Smooth muscle cell (in vitro differentiated cells): ENCODE measurements at regions not wholly inside any gene's neighbourhood (a gene's known extent, or its start where the extent isn't known, plus 50 kb on each side); places are given as distances from the start of the nearest gene placed in this dataset.

Experiments used
- DNase-seq: peaks from one replicate; lab custom pipeline; 2025; ENCODE audit not compliant: unreplicated experiment; lab: John Stamatoyannopoulos, UW
- H2AFZ ChIP-seq: fragments of 200-600 bp; sonication (generic); 2 replicates; pipeline ENCODE4 v1.6.0; 2016; ENCODE audit warnings: antibody characterized with exemption, low read depth, mild to moderate bottlenecking
- H3F3A ChIP-seq: fragments of 200-600 bp; sonication (generic); 2 replicates; pipeline ENCODE4 v1.6.0; 2017; ENCODE audit warnings: antibody characterized with exemption, low read depth
- H3K27ac ChIP-seq: fragments of 200-600 bp; sonication (generic); 2 replicates; pipeline ENCODE4 v1.5.1; 2016; ENCODE audit warnings: low read depth, mild to moderate bottlenecking
- H3K27me3 ChIP-seq: fragments of 200-600 bp; sonication (generic); 2 replicates; pipeline ENCODE4 v1.6.1; 2016; ENCODE audit warnings: low read depth, mild to moderate bottlenecking
- H3K36me3 ChIP-seq: fragments of 200-600 bp; sonication (generic); 2 replicates; pipeline ENCODE4 v1.5.1; 2016; ENCODE audit warnings: low read depth
- H3K4me1 ChIP-seq: fragments of 200-600 bp; sonication (generic); 2 replicates; pipeline ENCODE4 v1.5.1; 2016; ENCODE audit warnings: low read depth
- H3K4me2 ChIP-seq: fragments of 200-600 bp; sonication (generic); 2 replicates; pipeline ENCODE4 v1.6.0; 2016; ENCODE audit warnings: mild to moderate bottlenecking
- H3K4me3 ChIP-seq: fragments of 200-600 bp; sonication (generic); 2 replicates; pipeline ENCODE4 v1.5.1; 2016; ENCODE audit warnings: mild to moderate bottlenecking
- H3K79me2 ChIP-seq: fragments of 200-600 bp; sonication (generic); 2 replicates; pipeline ENCODE4 v1.6.0; 2016; ENCODE audit warnings: low read depth, mild to moderate bottlenecking
- H3K9ac ChIP-seq: fragments of 200-600 bp; sonication (generic); 2 replicates; pipeline ENCODE4 v1.6.0; 2016; ENCODE audit warnings: low read depth
- H3K9me3 ChIP-seq: fragments of 200-600 bp; sonication (generic); replicated peaks from 2 replicates; pipeline ENCODE4 v1.5.1; 2016; ENCODE audit warnings: low read depth
- H4K20me1 ChIP-seq: fragments of 200-600 bp; sonication (generic); 2 replicates; pipeline ENCODE4 v1.6.0; 2016; ENCODE audit warnings: low read depth
- WGBS: methylation state at CpG from one replicate; pipeline ENCODE4 v1.1.7; 2016; ENCODE audit warnings: low lambda C conversion rate; 5-methylcytosine and 5-hydroxymethylcytosine counted together
- TF ChIP-seq, protein P1 (sequence below): fragments of 200-600 bp; sonication (generic); IDR thresholded peaks from 2 replicates; pipeline ENCODE4 v1.5.1; 2017; ENCODE audit warnings: borderline replicate concordance, mild to moderate bottlenecking, antibody characterized with exemption; ENCODE audit not compliant: insufficient read depth, poor library complexity, severe bottlenecking

DNA sequence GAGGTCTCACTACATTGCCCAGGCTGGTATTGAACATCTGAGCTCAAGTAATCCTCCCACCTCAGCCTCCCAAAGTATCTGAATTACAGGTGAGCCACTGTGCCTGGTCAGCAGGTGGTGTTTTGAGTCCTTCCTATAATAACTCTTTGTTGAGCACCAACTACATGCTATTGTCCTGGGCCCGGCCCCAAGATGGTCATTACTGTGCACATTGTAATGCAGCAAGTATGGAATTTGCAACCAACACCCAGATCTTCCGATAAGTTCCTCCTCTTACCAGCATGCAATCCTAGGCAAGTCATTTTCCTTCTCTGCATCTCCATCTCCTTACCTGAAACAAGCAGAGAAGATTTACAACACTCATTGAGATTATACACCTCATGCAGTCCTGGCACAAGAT is 510.3 kb upstream of the KLF4 start:
- H3K4me3 ChIP-seq = no peak overlapping the region

DNA sequence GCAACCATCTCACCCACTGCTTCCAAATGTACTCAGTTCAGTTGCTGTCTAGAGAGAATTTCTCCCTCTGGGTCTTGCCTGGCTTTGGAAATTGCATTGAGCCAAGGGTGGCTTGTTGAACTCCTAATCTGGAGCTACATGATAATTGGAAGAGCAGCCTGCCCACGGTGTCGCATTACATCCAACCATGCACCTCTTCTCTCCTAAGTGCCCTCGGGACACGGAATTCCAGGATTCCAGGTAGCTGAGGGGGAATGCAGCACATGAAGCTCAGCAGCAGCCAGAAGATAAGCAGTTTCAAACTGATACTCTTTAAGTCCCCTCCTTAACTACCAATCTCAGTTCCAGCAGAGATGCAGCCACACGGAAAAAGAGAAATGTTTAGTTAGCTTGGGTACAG is 509.4 kb upstream of the KLF4 start:
- 24% methylated on average over 5 of the region's 5 CpGs for WGBS

More for the DNA sequence above, 510.3 kb upstream of the KLF4 start:
- H3K4me1 ChIP-seq = no peaks in the 10 kb centered on the region
- no peak overlapping the region for H3K4me2 ChIP-seq
- DNase-seq = no peak
- H3K36me3 ChIP-seq = no peaks in the 10 kb centered on the region
- H2AFZ ChIP-seq = no peak overlapping the region
- no peaks in the 10 kb centered on the region for H3K79me2 ChIP-seq
- H3K27ac ChIP-seq = no peak overlapping the region
- no peak overlapping the region for H3K9ac ChIP-seq
- WGBS = 85% methylated on average over 2 of the region's 2 CpGs
- H3K9me3 ChIP-seq = no peaks in the 10 kb centered on the region
- no peaks in the 10 kb centered on the region for H3K27me3 ChIP-seq
- H4K20me1 ChIP-seq = no peaks in the 10 kb centered on the region
- TF ChIP-seq, protein P1, sequence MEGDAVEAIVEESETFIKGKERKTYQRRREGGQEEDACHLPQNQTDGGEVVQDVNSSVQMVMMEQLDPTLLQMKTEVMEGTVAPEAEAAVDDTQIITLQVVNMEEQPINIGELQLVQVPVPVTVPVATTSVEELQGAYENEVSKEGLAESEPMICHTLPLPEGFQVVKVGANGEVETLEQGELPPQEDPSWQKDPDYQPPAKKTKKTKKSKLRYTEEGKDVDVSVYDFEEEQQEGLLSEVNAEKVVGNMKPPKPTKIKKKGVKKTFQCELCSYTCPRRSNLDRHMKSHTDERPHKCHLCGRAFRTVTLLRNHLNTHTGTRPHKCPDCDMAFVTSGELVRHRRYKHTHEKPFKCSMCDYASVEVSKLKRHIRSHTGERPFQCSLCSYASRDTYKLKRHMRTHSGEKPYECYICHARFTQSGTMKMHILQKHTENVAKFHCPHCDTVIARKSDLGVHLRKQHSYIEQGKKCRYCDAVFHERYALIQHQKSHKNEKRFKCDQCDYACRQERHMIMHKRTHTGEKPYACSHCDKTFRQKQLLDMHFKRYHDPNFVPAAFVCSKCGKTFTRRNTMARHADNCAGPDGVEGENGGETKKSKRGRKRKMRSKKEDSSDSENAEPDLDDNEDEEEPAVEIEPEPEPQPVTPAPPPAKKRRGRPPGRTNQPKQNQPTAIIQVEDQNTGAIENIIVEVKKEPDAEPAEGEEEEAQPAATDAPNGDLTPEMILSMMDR = no peak
- H3F3A ChIP-seq = no peaks in the 10 kb centered on the region

DNA sequence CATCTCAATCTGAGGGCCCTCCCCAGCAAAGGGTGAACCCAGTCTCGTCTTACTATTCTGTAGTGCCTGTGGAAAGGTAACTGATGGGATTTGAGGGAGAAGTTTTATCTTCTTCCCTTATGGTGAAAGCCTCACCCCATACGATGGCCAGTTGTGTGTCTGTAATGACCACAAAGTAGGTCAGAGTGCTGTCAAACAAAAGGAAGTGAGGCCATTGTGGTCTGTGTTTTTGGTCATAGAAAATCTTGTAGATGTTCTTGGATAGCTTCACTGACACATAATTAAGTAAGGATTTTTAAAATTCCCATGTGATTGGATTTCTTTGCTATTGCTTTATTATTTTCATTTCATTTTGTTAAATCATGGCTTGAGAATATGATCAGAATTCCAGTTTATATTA is 505.1 kb upstream of the KLF4 start:
- Histone ChIP-seq H3K9me3 (no peaks in the 10 kb centered on the region), H4K20me1 (no peaks in the 10 kb centered on the region), H3K36me3 (no peaks in the 10 kb centered on the region), H3K4me3 (no peak overlapping the region), H3F3A (no peaks in the 10 kb centered on the region), H3K27me3 (no peaks in the 10 kb centered on the region), H2AFZ (no peak overlapping the region), H3K4me2 (no peak overlapping the region), H3K27ac (no peak overlapping the region), H3K9ac (no peak overlapping the region), H3K79me2 (no peaks in the 10 kb centered on the region), H3K4me1 (no peaks in the 10 kb centered on the region)
- TF ChIP-seq, protein P1 = no peak
- DNase-seq = no peak
- WGBS = 80% methylated on average over 2 of the region's 2 CpGs

More for the DNA sequence above, 509.4 kb upstream of the KLF4 start:
- Histone ChIP-seq H3K27me3 (no peaks in the 10 kb centered on the region), H3K9ac (no peak overlapping the region), H3K4me1 (no peaks in the 10 kb centered on the region), H2AFZ (no peak overlapping the region), H3K79me2 (no peaks in the 10 kb centered on the region), H3K36me3 (no peaks in the 10 kb centered on the region), H4K20me1 (no peaks in the 10 kb centered on the region), H3K9me3 (no peaks in the 10 kb centered on the region), H3K27ac (no peak overlapping the region), H3K4me3 (no peak overlapping the region), H3F3A (no peaks in the 10 kb centered on the region), H3K4me2 (no peak overlapping the region)
- TF ChIP-seq, protein P1 = no peak
- DNase-seq = no peak

DNA sequence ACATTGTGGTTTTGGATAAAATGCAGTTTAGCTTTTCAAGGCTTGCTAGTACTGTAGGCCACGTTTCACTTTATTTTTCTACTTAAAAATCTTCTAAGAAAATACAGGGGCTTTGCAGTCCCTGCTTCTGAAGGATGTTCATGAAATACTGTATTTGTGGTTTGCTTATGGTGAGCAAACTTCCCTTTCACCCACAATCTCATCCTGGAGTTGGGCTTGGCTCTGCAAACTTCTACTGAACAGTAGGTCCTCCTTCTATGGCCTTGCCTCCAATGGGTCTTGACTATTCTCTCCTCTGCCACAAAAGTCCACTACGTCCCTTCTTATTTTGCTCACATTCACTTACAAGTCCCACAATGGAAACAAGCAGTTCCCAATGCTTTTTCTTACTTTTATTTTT is 502.7 kb upstream of the KLF4 start:
- no peaks in the 10 kb centered on the region for H3K27me3 ChIP-seq

More for the DNA sequence above, 502.7 kb upstream of the KLF4 start:
- Histone ChIP-seq H3K4me3 (no peak overlapping the region), H3K79me2 (no peaks in the 10 kb centered on the region), H2AFZ (no peak overlapping the region), H4K20me1 (no peaks in the 10 kb centered on the region), H3K9me3 (no peaks in the 10 kb centered on the region), H3K36me3 (no peaks in the 10 kb centered on the region), H3K27ac (no peak overlapping the region), H3K4me1 (no peaks in the 10 kb centered on the region), H3K4me2 (no peak overlapping the region), H3K9ac (no peak overlapping the region), H3F3A (no peaks in the 10 kb centered on the region)
- 79% methylated on average over 2 of the region's 2 CpGs for WGBS
- TF ChIP-seq, protein P1 = no peak
- no peak for DNase-seq
